Ishikawa (cell line): ENCODE measurements at regions not wholly inside any gene's neighbourhood (a gene's known extent, or its start where the extent isn't known, plus 50 kb on each side); places are given as distances from the start of the nearest gene placed in this dataset.

Experiments used
- CEBPB ChIP-seq: IDR thresholded peaks from 2 replicates; pipeline ENCODE4 v1.6.1; 2012
- CREB1 ChIP-seq: IDR thresholded peaks from 2 replicates; pipeline ENCODE4 v1.6.1; 2012; ENCODE audit warnings: low read depth
- EGR1 ChIP-seq: IDR thresholded peaks from 2 replicates; pipeline ENCODE4 v1.6.1; 2012
- EP300 ChIP-seq: IDR thresholded peaks from 2 replicates; pipeline ENCODE4 v1.6.1; 2012; ENCODE audit warnings: borderline replicate concordance
- FOXM1 ChIP-seq: IDR thresholded peaks from 2 replicates; pipeline ENCODE4 v1.6.1; 2012; ENCODE audit warnings: low read depth, borderline replicate concordance
- MAX ChIP-seq: IDR thresholded peaks from 2 replicates; pipeline ENCODE4 v1.6.1; 2012
- NFIC ChIP-seq: IDR thresholded peaks from 2 replicates; pipeline ENCODE4 v1.6.1; 2012
- RAD21 ChIP-seq: IDR thresholded peaks from 2 replicates; pipeline ENCODE4 v1.6.1; 2012; ENCODE audit warnings: low read depth
- REST ChIP-seq: IDR thresholded peaks from 2 replicates; pipeline ENCODE4 v1.6.1; 2012; ENCODE audit warnings: low read depth, mild to moderate bottlenecking
- TAF1 ChIP-seq: IDR thresholded peaks from 2 replicates; pipeline ENCODE4 v1.6.1; 2012; ENCODE audit warnings: low read depth, mild to moderate bottlenecking
- TCF12 ChIP-seq: IDR thresholded peaks from 2 replicates; pipeline ENCODE4 v1.6.1; 2012; ENCODE audit warnings: low read depth
- TEAD4 ChIP-seq: IDR thresholded peaks from 2 replicates; pipeline ENCODE4 v1.6.1; 2012
- USF1 ChIP-seq: IDR thresholded peaks from 2 replicates; pipeline ENCODE4 v1.6.1; 2012
- YY1 ChIP-seq: IDR thresholded peaks from 2 replicates; pipeline ENCODE4 v1.6.1; 2012; ENCODE audit warnings: low read depth
- ZBTB7A ChIP-seq: IDR thresholded peaks from 2 replicates; pipeline ENCODE4 v1.6.1; 2012; ENCODE audit warnings: low read depth

GRCh38 chr14:100438678-100439592, 115.8 kb downstream of the SLC25A47 start:
- no peak for TF ChIP-seq USF1
- TF ChIP-seq EGR1 = no peak
- peak; percentile 56; the same call in 1 of the 2 replicates for TF ChIP-seq TCF12
- 0 out of 2 replicates have a peak, but pooled peaks have one; percentile 57 for TF ChIP-seq FOXM1
- peak; percentile 70 for TF ChIP-seq TEAD4
- TF ChIP-seq YY1 = 0 out of 2 replicates have a peak, but pooled peaks have one; percentile 25
- TF ChIP-seq CEBPB = 0 out of 2 replicates have a peak, but pooled peaks have one; percentile 18
- peak; percentile 52; the same call in 1 of the 2 replicates for TF ChIP-seq EP300
- 0 out of 2 replicates have a peak, but pooled peaks have one; percentile 35 for TF ChIP-seq MAX

- no peak for TF ChIP-seq CREB1
- TF ChIP-seq MAX = 0 out of 2 replicates have a peak, but pooled peaks have one; percentile 11
These were observed 116.6 kb downstream of the SLC25A47 start for GRCh38 chr14:100439781-100440180.

GRCh38 chr14:100440207-100440631, 117.1 kb downstream of the SLC25A47 start:
- peak; percentile 64; the same call in 1 of the 2 replicates for TF ChIP-seq TEAD4
- TF ChIP-seq MAX = 0 out of 2 replicates have a peak, but pooled peaks have one; percentile 6
- no peak for TF ChIP-seq CREB1
- TF ChIP-seq RAD21 = peak; percentile 93
- peak; percentile 97 for TF ChIP-seq CEBPB
- no peak for TF ChIP-seq TAF1
- TF ChIP-seq TCF12 = peak; percentile 66; the same call in 1 of the 2 replicates
- TF ChIP-seq FOXM1 = no peak

GRCh38 chr14:100440758-100441203, 117.6 kb downstream of the SLC25A47 start:
- TF ChIP-seq ZBTB7A = no peak
- no peak for TF ChIP-seq TEAD4

- TF ChIP-seq YY1 = no peak
- no peak for TF ChIP-seq EGR1
- TF ChIP-seq USF1 = no peak
- no peak for TF ChIP-seq CEBPB
- no peak for TF ChIP-seq RAD21
- no peak for TF ChIP-seq TEAD4
- no peak for TF ChIP-seq MAX
- TF ChIP-seq EP300 = no peak
- TF ChIP-seq FOXM1 = no peak
- no peak for TF ChIP-seq NFIC
- no peak for TF ChIP-seq CREB1
- TF ChIP-seq TAF1 = no peak
- TF ChIP-seq TCF12 = no peak
- TF ChIP-seq ZBTB7A = no peak
- TF ChIP-seq REST = no peak
These were observed 118.3 kb downstream of the SLC25A47 start for GRCh38 chr14:100441271-100441947.

GRCh38 chr14:100442036-100442435, 118.9 kb downstream of the SLC25A47 start:
- TF ChIP-seq CREB1 (no peak), RAD21 (no peak), USF1 (no peak), TEAD4 (no peak), FOXM1 (no peak), TCF12 (no peak), EGR1 (no peak), TAF1 (no peak), YY1 (no peak), REST (no peak), EP300 (no peak), NFIC (no peak), ZBTB7A (no peak), CEBPB (no peak), MAX (no peak)
